ENCODE measurements at regions not wholly inside any gene's neighbourhood (a gene's known extent, or its start where the extent isn't known, plus 50 kb on each side); places are given as distances from the start of the nearest gene placed in this dataset.
A peak's percentile ranks its signal among the peaks of the same experiment; 100 is the strongest.
"Not testable (repeated sequence)": the region's sequence is repeated elsewhere in the genome, so short reads cannot be mapped to it uniquely, and the experiment has no call there.

DNA sequence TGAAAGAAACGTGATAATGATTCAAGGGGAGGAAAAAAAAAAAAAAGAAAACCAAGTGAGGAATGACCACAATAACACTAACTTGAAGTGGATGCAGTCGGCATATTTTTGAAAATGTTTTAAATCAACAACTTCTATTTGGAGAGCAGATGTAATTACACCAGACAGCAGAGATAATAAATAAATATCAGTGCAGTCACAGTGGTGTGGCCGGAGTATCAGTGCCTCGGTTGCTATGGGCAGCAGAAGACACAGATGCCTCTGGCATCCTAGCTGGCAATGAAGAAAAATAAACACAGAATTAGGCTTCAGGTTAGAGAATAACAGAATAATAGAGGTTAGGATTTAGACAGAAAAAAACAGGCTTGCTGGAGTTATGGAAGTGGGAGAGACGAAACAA, 888.3 kb downstream of the LTN1 start:
- DNase-seq: no peak

- DNase-seq: no peak
Measured at GRCh38 chr21:28100366-28100765, 892.3 kb downstream of the LTN1 start.

DNA sequence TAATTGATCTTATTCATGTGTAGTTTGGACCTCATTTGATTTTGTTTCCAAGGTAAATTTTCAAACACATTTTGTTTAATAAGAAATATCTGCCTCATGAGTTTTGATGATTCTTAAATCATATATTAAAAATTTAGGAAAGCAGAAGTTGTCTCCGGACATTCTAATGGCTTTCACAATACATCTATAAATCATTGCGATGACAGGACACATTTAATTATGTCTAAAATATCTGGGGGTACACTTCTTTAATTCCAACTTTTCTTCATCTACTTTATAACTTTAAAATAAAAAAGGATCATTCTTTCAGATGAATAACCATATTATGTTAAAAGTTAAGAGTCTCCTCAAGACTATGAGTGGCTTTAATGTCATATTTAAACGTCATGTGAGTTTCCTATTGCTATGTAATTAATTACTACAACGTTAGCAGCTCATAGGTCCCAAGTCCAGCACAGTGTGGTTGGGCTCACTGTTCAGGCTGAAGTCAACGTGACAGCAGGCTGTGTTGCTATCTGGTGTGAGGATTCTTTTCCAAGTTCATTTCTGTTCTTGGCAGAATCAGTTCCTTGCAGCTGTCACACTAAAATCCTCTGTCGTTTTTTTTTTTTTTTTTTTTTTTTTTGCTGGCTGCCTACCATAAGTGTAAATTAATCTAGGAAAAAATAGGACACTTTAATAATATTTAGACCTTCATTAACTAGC, 893.5 kb downstream of the LTN1 start:
- DNase-seq: no peak

DNA sequence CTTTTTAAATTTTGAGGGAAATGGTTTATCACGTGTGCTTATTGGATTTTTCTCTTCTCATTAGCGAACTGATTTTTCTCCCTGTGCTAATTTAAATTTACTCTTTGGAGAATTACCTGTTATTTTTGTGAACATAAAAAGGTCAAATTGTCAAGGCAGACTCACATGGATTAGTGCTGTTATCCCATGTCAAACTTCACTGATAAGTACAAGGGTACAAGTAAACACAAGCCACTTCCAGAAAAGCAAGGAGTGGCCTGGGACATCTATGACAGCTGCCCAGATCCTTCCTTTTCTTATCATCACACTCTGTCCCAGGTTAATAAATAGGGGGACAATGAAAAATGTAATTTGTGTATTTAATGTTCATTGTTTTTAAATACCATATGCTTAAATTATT, 901.2 kb downstream of the LTN1 start:
- no peak for DNase-seq

GRCh38 chr21:28090546-28090945, 902.1 kb downstream of the LTN1 start:
- no peak for DNase-seq

DNA sequence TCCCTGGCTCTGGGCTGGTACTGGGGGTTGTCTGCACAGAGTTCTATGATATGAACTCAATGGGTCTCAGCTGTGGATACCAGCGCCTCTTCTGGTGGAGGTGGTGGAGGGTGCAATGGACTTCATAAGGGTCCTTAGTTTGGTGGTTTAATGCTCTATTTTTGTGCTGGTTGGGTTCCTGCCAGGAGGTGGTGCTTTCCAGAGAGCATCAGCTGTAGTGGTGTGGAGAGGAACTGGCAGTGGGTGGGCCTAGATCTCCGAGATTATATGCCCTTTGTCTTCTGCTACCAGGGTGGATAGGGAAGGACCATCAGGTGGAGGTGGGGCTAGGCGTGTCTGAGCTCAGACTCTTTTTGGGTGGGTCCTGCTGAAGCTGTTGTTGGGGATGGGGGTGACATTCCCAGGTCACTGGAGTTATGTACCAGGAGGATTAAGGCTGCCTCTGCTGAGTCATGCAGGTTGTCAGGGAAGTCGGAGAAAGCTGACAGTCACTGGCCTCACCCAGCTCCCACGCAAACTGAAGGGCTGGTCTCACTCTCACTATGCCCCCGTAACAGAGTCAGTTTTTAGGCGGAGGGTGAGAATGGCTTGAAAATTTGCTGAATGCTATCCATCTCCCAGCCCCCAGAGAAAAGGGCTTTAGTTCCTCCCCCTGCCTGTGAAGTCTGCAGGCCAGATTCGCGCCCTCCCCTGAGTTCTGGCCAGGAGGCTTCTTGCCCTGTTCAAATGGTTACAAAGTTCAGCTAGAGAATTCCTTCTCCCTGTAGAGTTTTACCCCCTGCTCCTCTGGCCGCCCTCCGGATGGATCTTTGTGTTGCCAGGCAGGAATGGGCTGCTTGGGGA, 902.9 kb downstream of the LTN1 start:
- peak; percentile 59 for DNase-seq

- no peak for DNase-seq
Measured at GRCh38 chr21:28086861-28087581, 905.7 kb downstream of the LTN1 start.

GRCh38 chr21:28084951-28085350, 907.7 kb downstream of the LTN1 start:
- DNase-seq: no peak

- no peak for DNase-seq
Measured at GRCh38 chr21:28083350-28083749, 909.3 kb downstream of the LTN1 start.

DNA sequence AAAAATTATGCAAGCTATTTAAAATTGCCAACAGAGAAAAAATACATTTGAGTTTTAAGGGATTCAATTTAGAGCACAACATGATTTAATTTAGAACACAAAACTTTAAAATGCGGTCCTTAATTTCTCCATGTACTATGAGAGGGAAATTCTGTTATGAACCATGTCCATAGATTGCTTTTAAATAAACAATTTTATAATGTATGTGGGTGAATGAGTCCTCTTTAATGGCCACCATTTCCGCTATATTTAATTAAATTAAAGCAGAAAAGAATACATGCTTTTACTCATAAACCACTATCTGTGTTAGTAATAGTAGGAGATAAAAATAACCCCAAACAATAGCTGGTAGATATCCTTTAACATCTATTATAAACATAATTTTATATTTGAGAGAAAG, 914.6 kb downstream of the LTN1 start:
- DNase-seq: no peak

GRCh38 chr21:28074676-28075075, 918.0 kb downstream of the LTN1 start:
- DNase-seq: no peak

- no peak for DNase-seq
Measured at GRCh38 chr21:28072601-28073000, 920.1 kb downstream of the LTN1 start.

DNA sequence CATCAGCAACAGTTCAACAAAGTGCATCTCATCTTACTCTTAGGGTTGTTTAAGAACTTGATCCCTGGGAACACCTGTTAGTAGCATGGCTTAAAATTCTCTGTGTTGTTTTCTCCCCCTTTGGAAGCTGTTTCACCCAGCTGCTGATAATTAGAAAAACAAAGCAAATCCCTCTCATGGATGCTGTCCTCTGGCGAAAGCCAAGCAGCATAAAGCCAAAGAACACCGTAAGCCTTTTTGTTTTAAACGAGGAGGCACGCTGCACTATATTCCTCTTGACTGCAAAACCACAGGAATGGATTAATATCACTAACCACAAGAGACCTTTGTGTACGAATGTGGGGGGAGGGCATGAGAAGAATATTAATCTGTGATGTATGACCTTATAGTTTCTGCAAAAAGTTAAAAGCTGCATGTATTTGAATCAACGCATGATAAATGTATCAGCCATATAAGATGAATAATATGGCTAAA, 923.2 kb downstream of the LTN1 start:
- no peak for DNase-seq

DNA sequence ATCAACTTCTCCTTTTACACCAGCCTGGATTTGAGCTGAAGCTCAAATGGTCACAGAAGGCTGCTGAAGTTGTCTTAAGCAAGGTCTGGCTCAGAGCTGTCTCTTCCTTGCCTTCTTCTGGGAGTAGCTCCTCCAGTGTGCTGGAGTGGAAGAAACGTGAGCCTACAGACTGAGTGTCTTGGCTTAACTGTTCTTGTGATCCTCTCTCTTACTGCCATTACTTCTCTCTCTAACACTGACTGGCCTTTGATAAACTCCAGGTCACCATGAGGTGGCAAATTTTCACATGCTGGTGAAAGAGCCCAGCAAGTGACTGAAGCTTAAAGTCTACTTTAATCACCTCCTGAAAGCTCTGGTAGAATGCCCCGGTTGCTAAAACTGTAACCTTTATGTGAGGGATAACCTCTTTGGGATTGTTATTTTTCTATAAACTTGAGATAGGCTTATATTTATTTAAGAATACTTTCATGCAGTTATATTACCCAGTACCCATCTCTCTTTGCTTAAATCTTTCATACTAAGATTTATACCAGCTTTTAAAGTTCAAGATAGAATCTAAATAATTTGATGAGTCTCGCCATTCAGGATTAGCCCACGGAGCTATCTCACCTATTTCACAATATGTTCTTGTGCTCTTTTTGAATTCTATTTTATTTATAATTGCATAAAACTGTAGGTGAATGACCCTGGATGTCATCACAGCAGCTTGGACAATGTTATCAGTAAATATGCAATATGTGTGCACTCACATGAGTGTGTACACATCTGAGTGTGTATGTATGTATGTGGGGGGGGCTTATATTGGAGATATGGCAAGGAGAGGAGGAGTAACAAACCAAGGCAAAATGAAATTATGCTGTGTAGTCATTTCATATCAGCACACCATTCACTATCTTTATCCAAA, 924.0 kb downstream of the LTN1 start:
- DNase-seq: peak; percentile 59

DNA sequence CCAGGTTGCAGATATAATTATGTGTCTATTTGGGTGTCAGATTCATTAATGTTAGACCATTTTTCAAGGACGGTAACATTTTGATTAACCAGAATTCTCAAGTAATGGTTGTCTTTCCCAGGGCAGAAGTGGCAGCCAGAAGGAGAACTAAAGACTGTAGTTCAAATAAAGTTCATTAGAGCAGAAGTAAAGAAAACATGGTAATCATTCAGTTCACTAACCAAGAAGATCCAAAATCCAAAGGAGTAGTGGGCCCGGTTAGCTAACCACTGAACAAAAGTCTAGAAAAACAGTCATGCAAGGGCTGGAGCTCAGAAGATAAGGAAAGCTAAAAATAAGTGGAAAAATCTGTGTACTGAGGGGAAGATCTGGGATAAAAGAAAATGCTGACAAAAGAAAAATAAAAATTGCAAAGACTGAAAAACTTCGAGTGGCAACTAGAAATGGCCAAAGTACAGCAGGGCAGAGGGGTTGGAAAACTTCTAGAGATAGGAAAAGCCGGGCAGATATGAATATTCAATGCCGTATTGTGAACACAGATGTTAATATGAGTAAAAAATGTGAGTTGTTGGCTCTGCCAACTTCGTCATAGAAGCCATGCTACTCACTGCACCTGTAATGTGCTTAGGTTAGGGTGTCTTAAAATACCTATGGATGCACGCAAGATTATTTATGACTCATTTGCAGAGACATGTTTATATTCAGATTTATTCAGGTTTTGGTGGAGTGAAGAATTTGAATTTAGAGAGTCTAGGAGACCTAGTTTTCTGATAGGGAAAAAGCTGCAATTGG, 925.9 kb downstream of the LTN1 start:
- DNase-seq: no peak

DNA sequence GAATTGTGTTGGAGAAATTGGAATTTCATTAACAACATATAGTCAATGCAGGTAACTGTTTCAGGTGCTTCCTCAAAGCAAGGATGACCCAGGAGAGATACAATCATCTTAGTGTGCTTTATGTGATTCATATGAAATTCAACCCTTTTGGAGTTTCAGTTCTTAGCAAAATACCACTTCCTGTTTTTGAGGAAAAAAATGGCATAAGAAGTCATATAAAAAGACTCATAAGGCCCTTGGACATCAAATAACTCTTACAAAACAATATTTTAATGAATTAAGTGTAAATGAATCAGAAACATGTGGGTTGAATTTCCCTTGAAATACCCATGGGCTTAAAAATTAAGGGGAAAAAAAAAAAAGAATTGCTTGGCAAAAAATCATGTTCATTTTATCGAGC, 926.6 kb downstream of the LTN1 start:
- no peak for DNase-seq

- no peak for DNase-seq
Measured at GRCh38 chr21:28063241-28064216, 929.1 kb downstream of the LTN1 start.

DNA sequence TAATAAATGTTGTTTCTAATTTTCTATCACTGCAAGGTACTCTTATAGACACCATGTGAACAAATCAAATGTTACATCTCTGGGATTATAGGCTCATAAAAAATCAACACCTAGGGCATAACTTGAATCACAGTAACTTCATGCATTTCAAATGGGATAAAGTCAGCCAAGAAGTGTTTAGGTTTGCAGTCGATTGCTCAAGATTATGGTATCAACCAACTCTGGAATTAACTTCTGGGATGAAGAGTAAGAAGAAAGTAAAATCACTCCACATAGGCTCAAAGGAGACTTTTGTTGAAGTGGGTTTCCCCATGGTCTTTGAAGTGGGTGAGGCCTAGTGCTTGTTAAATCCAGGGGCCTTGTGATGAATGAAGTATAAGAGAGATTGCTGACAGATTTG, 939.7 kb downstream of the LTN1 start:
- not testable (repeated sequence) for DNase-seq

DNA sequence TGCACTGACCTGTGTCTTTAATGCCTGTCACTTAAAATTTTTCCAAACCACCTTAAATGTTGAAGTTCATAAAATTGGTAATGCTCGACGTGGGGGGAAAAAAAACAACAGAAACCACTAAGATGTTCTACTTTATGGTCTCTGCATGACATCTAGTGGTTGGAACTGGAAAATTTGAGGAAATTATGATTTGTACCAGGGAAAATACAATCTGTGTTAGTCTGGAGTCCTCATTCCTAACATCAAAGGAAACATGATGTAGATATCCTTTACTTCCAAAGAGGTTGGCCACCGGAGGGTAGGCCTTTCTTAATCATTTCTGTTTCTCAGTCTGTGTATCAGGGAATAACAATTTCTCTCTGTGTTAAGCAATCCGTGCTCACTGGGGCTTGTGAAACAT, 941.0 kb downstream of the LTN1 start:
- DNase-seq: not testable (repeated sequence)

- not testable (repeated sequence) for DNase-seq
Measured at GRCh38 chr21:28035692-28036091, 957.0 kb downstream of the LTN1 start.

Measured in islet precursor cell (in vitro differentiated cells).